GM12874 (cell line): ENCODE measurements at regions not wholly inside any gene's neighbourhood (a gene's known extent, or its start where the extent isn't known, plus 50 kb on each side); places are given as distances from the start of the nearest gene placed in this dataset.

Experiments used
- CTCF ChIP-seq: IDR thresholded peaks from 2 replicates; pipeline ENCODE4 v1.5.1; 2011; ENCODE audit warnings: low read depth, mild to moderate bottlenecking, control low read depth, low read length, moderate library complexity; ENCODE audit not compliant: insufficient read depth

- no peak for TF ChIP-seq CTCF
Observed at GRCh38 chr6:145384503-145384902, 350.8 kb downstream of the EPM2A start.

- no peak for TF ChIP-seq CTCF
Observed at GRCh38 chr6:145396499-145396898, 338.8 kb downstream of the EPM2A start.

- no peak for TF ChIP-seq CTCF
Observed at GRCh38 chr6:145400508-145400907, 334.8 kb downstream of the EPM2A start.

GRCh38 chr6:145405006-145405551 lies 330.2 kb downstream of the EPM2A start:
- no peak for TF ChIP-seq CTCF

GRCh38 chr6:145406783-145407182 lies 328.5 kb downstream of the EPM2A start:
- no peak for TF ChIP-seq CTCF

GRCh38 chr6:145415616-145416015 lies 319.7 kb downstream of the EPM2A start:
- TF ChIP-seq CTCF = no peak

GRCh38 chr6:145420599-145420998 lies 314.7 kb downstream of the EPM2A start:
- no peak for TF ChIP-seq CTCF

- TF ChIP-seq CTCF = no peak
Observed at GRCh38 chr6:145423936-145424335, 311.4 kb downstream of the EPM2A start.
